CD4-positive, alpha-beta T cell (primary cell): ENCODE measurements at regions not wholly inside any gene's neighbourhood (a gene's known extent, or its start where the extent isn't known, plus 50 kb on each side); places are given as distances from the start of the nearest gene placed in this dataset.

Source experiments
- ATAC-seq: fragments of 200-7000 bp; cut with Tn5 transposase; one replicate; pipeline ENCODE4 v1.10.0; 2022; ENCODE audit warnings: mild to moderate bottlenecking; ENCODE audit not compliant: poor library complexity
- CTCF ChIA-PET: fragments of 350-600 bp; sonication (Branson Sonifier 250); formaldehyde crosslinking; loops from one replicate; lab custom pipeline; 2021; ENCODE audit warnings: antibody characterized with exemption, inconsistent platforms; lab: Charles Lee
- POLR2A ChIA-PET: fragments of 350-600 bp; sonication (Branson Sonifier 250); formaldehyde crosslinking; loops from one replicate; lab custom pipeline; 2021; ENCODE audit warnings: antibody characterized with exemption, inconsistent platforms; lab: Charles Lee
- DNase-seq, 14 experiments: peaks; one replicate each; pipeline ENCODE4 v3.0.0-alpha.2; 2013 to 2020; ENCODE audit warnings: mixed read lengths in 2 of 14
- H3K27ac ChIP-seq, 2 donors: one replicate each; pipeline versions ENCODE4 v1.5.1 to v1.7.0; 2013; ENCODE audit warnings: low read length in 2 of 2, low read depth in 1 of 2, mild to moderate bottlenecking in 1 of 2
- H3K27me3 ChIP-seq, 2 experiments: 1 replicate in 1 of 2; 2 replicates in 1 of 2; pipeline versions ENCODE4 v1.6.1 to v1.7.0; 2013; ENCODE audit warnings: low read length in 2 of 2, control low read depth in 1 of 2, mild to moderate bottlenecking in 1 of 2, moderate library complexity in 1 of 2; ENCODE audit not compliant: insufficient read depth in 2 of 2, control insufficient read depth in 1 of 2
- H3K36me3 ChIP-seq: one replicate; pipeline ENCODE4 v1.6.1; 2013; ENCODE audit warnings: low read length, control low read depth; ENCODE audit not compliant: insufficient read depth
- H3K4me1 ChIP-seq: one replicate; pipeline ENCODE4 v1.6.1; 2013; ENCODE audit warnings: low read length, control low read depth; ENCODE audit not compliant: insufficient read depth
- H3K4me3 ChIP-seq: one replicate; pipeline ENCODE4 v1.5.1; 2013; ENCODE audit warnings: mild to moderate bottlenecking, low read length, moderate library complexity
- H3K9me3 ChIP-seq, 2 experiments: 1 replicate in 1 of 2; 2 replicates in 1 of 2; pipeline versions ENCODE4 v1.6.1 to v1.7.0; 2013; ENCODE audit warnings: low read length in 2 of 2, mild to moderate bottlenecking in 2 of 2, control low read depth in 1 of 2, moderate library complexity in 1 of 2; ENCODE audit not compliant: control insufficient read depth in 1 of 2, insufficient read depth in 1 of 2
- H3K27ac Mint-ChIP-seq: one replicate; pipeline ENCODE4 v1.8.0; 2020; ENCODE audit warnings: mixed read lengths
- H3K27me3 Mint-ChIP-seq: one replicate; pipeline ENCODE4 v1.8.0; 2021; ENCODE audit warnings: mixed read lengths
- H3K36me3 Mint-ChIP-seq: one replicate; pipeline ENCODE4 v1.8.0; 2021; ENCODE audit warnings: low read depth, mixed read lengths
- H3K4me1 Mint-ChIP-seq: one replicate; pipeline ENCODE4 v1.8.0; 2021; ENCODE audit warnings: low read depth, mixed read lengths
- H3K4me3 Mint-ChIP-seq: one replicate; pipeline ENCODE4 v1.8.0; 2020; ENCODE audit warnings: mild to moderate bottlenecking, mixed read lengths
- H3K9me3 Mint-ChIP-seq: one replicate; pipeline ENCODE4 v1.8.0; 2020; ENCODE audit warnings: mixed read lengths
- intact Hi-C, 2 experiments: fragments of 100-400 bp; cut with DNase I in 1 of 2; cut with micrococcal nuclease in 1 of 2; formaldehyde crosslinking; loops; one replicate each; pipeline versions ENCODE4 v1.15.1 to v1.9.0; 2023 to 2025; cut with DNase I, micrococcal nuclease
- TF ChIP-seq, protein P1 (sequence below): fragments of 200-600 bp; IDR thresholded peaks from one replicate; pipeline ENCODE4 v1.8.0; 2022; ENCODE audit warnings: antibody characterized with exemption, mild to moderate bottlenecking

DNA sequence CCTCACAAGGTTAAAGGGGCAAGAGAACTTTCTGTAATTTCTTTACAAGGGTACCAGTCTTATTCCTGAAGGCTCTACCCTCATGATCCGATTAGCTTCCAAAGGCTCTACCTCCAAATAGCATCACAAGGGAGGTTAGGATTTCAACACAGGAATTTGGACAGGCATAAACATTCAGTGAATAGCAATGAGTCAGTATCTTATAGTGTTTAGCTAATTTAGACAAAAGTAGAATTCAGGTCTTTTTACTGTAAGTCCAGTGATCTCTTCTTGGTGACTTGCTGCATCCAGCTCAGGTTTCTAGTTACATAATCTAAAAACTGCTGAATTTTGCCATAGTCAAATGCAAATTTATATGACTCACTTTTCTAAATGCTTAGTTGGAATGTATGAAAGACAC, 1995.6 kb upstream of the RAG2 start:
- no peaks in the 10 kb centered on the region for H3K36me3 Mint-ChIP-seq
- H3K4me1 Mint-ChIP-seq = no peaks in the 10 kb centered on the region
- TF ChIP-seq, protein P1, sequence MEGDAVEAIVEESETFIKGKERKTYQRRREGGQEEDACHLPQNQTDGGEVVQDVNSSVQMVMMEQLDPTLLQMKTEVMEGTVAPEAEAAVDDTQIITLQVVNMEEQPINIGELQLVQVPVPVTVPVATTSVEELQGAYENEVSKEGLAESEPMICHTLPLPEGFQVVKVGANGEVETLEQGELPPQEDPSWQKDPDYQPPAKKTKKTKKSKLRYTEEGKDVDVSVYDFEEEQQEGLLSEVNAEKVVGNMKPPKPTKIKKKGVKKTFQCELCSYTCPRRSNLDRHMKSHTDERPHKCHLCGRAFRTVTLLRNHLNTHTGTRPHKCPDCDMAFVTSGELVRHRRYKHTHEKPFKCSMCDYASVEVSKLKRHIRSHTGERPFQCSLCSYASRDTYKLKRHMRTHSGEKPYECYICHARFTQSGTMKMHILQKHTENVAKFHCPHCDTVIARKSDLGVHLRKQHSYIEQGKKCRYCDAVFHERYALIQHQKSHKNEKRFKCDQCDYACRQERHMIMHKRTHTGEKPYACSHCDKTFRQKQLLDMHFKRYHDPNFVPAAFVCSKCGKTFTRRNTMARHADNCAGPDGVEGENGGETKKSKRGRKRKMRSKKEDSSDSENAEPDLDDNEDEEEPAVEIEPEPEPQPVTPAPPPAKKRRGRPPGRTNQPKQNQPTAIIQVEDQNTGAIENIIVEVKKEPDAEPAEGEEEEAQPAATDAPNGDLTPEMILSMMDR = no peak
- no peak overlapping the region for H3K27ac Mint-ChIP-seq
- Histone ChIP-seq H3K4me1 (no peaks in the 10 kb centered on the region), H3K27ac (no peak overlapping the region), H3K27me3 (no peaks in the 10 kb centered on the region), H3K9me3 (peaks cover 0 to 11% of the 10 kb centered on the region in 2 experiments), H3K4me3 (no peak overlapping the region), H3K36me3 (no peaks in the 10 kb centered on the region)
- H3K27me3 Mint-ChIP-seq = no peaks in the 10 kb centered on the region
- ChIA-PET CTCF (no interaction called here), POLR2A (no interaction called here)
- H3K4me3 Mint-ChIP-seq = no peak overlapping the region
- DNase-seq (no peak), ATAC-seq (no peak)
- peaks cover 5% of the 10 kb centered on the region for H3K9me3 Mint-ChIP-seq
- intact Hi-C loops = no loop called here

DNA sequence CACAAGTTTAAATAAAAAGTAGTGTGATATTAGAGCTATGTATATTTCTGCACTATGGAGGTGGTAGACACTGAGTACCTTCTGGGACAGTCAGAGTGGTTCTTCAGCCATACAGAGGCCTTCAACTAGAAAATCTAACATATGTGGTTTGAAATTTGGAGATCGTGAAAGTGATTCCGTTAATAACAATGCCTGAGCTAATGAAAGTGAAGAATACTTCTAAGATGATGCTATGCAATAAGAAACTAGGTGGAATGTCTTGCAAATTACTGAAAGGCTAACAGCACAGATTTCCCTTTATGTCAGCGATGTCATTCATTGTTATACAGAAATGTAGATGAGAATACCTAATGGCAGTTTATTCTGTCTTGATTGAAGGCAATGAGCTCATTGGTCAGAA, 1984.7 kb upstream of the RAG2 start:
- intact Hi-C loops = no loop called here
- no peaks in the 10 kb centered on the region for H3K4me1 Mint-ChIP-seq
- H3K27ac Mint-ChIP-seq = no peak overlapping the region
- Histone ChIP-seq H3K27me3 (no peaks in the 10 kb centered on the region), H3K9me3 (peaks cover 4 to 8% of the 10 kb centered on the region in 2 experiments), H3K27ac (no peak overlapping the region), H3K36me3 (no peaks in the 10 kb centered on the region), H3K4me1 (no peaks in the 10 kb centered on the region), H3K4me3 (no peak overlapping the region)
- POLR2A ChIA-PET = no interaction called here
- CTCF ChIA-PET = no interaction called here
- H3K27me3 Mint-ChIP-seq = no peaks in the 10 kb centered on the region
- ATAC-seq (no peak), DNase-seq (no peak)
- TF ChIP-seq, protein P1 = no peak
- no peaks in the 10 kb centered on the region for H3K36me3 Mint-ChIP-seq
- H3K4me3 Mint-ChIP-seq = no peak overlapping the region
- H3K9me3 Mint-ChIP-seq = peaks cover 7% of the 10 kb centered on the region

DNA sequence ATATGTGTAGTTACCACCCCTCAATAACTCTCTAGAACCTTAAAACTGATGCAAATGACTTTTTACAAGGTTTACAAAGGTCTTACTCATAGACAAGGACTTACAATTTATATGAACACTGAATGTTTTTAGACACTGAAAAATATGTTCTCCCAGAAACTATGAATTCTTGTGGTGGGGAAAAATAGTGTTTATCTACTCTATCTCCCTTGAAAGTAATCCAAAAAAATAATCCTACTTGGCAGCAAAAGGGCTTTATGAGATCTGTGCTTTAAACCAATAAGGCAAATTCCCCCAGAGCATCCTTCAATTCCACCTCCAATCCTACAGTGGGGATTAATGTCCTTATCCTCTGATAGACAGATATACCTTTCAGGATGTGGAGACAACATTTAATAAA, 1984.1 kb upstream of the RAG2 start:
- CTCF ChIA-PET = no interaction called here
- Histone ChIP-seq H3K4me1 (no peaks in the 10 kb centered on the region), H3K4me3 (no peak overlapping the region), H3K9me3 (peaks cover 0 to 13% of the 10 kb centered on the region in 2 experiments), H3K36me3 (no peaks in the 10 kb centered on the region), H3K27me3 (no peaks in the 10 kb centered on the region), H3K27ac (no peak overlapping the region)
- ATAC-seq (no peak), DNase-seq (no peak)
- Mint-ChIP-seq H3K4me3 (no peak overlapping the region), H3K9me3 (peaks cover 10% of the 10 kb centered on the region), H3K27me3 (no peaks in the 10 kb centered on the region), H3K36me3 (no peaks in the 10 kb centered on the region), H3K4me1 (no peaks in the 10 kb centered on the region), H3K27ac (no peak overlapping the region)
- POLR2A ChIA-PET = no interaction called here
- TF ChIP-seq, protein P1 = no peak
- intact Hi-C loops = no loop called here
